Body of pancreas (tissue), 4 donors: ENCODE measurements at regions not wholly inside any gene's neighbourhood (a gene's known extent, or its start where the extent isn't known, plus 50 kb on each side); places are given as distances from the start of the nearest gene placed in this dataset.

Source experiments
- ATAC-seq: fragments of 150-250 bp; one replicate; pipeline ENCODE4 v1.9.1; 2016
- DNase-seq, 4 donors: peaks; one replicate each; pipeline ENCODE4 v3.0.0-alpha.2; 2019
- H3K27ac ChIP-seq, 4 donors: fragments of 200-600 bp; sonication (generic); 1 replicate in 3 of 4; 2 replicates in 1 of 4; pipeline versions ENCODE4 v1.5.1 to v1.6.1; 2016 to 2019; ENCODE audit warnings: mild to moderate bottlenecking in 1 of 4, mixed read lengths in 1 of 4, moderate library complexity in 1 of 4
- H3K27me3 ChIP-seq, 2 donors: fragments of 200-600 bp; sonication (generic); one replicate each; pipeline ENCODE4 v1.6.0; 2016; ENCODE audit warnings: mild to moderate bottlenecking in 1 of 2
- H3K36me3 ChIP-seq, 2 donors: fragments of 200-600 bp; sonication (generic); replicated peaks in 1 of 2; 2 replicates each; pipeline ENCODE4 v1.5.1; 2016; ENCODE audit warnings: low read depth in 2 of 2; ENCODE audit not compliant: insufficient read depth in 1 of 2
- H3K4me1 ChIP-seq: fragments of 200-600 bp; sonication (generic); one replicate; pipeline ENCODE4 v1.6.0; 2016
- H3K4me3 ChIP-seq, 2 donors: fragments of 200-600 bp; sonication (generic); 1 replicate in 1 of 2; 2 replicates in 1 of 2; pipeline ENCODE4 v1.5.1; 2016 to 2019
- H3K9me3 ChIP-seq, 3 donors: fragments of 200-600 bp; sonication (generic); 1 replicate in 2 of 3; 2 replicates in 1 of 3; pipeline ENCODE4 v1.5.1; 2016
- POLR2A ChIP-seq, 3 donors: fragments of 450-650 bp; IDR thresholded peaks; one replicate each; pipeline ENCODE4 v1.6.1; 2016; ENCODE audit warnings: antibody characterized with exemption in 3 of 3, mild to moderate bottlenecking in 2 of 3
- WGBS, 2 donors: methylation state at CpG; one replicate each; pipeline ENCODE4 v1.1.5; 2017; 5-methylcytosine and 5-hydroxymethylcytosine counted together
- intact Hi-C: fragments of 100-400 bp; cut with DNase I; formaldehyde crosslinking; loops from one replicate; pipeline ENCODE4 v1.15.1; 2023
- TF ChIP-seq, protein P1 (sequence below), 7 experiments: fragments of 450-650 bp in 4 of 7; fragments of 200-600 bp in 3 of 7; sonication (generic) in 3 of 7; IDR thresholded peaks; one replicate each; pipeline ENCODE4 v1.5.1; 2016 to 2019; ENCODE audit warnings: antibody characterized with exemption in 7 of 7

DNA sequence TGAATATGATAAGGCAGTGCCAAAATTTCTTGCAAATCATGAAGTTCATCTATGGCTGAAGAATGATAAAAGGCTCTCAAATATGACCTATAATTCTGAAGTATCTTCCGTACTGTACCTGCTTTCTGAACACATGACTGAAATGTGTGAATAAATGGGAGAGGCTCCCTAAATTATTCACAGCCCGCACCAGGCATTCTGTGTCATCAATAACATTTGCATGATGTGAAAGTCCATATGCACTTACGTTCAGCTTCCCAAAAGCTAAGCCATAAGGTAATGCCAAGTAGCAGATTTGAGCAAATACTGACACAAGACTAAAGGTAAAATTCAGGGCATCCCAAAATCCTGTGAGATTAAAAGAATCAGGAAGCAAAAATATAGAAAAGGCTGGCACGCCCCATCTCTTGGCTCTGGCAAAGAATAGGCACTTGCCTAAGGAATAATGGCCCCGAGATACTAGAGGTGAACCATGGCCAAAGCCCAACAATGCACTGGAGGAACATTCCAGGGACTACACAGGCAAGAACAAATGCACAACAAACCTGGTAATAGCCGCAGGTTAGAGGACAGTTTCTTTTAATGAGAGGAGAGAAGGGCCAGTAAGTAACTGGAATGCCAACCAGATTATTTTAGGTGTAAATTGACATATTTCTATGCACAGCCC lies 280.5 kb downstream of the IPMK start:
- Histone ChIP-seq H3K27ac (no peak overlapping the region), H3K4me3 (no peak overlapping the region), H3K36me3 (no peaks in the 10 kb centered on the region), H3K4me1 (no peaks in the 10 kb centered on the region), H3K27me3 (no peaks in the 10 kb centered on the region), H3K9me3 (no peaks in the 10 kb centered on the region)
- TF ChIP-seq POLR2A (IDR thresholded peaks at IDR 0.05): no peak
- TF ChIP-seq, protein P1, sequence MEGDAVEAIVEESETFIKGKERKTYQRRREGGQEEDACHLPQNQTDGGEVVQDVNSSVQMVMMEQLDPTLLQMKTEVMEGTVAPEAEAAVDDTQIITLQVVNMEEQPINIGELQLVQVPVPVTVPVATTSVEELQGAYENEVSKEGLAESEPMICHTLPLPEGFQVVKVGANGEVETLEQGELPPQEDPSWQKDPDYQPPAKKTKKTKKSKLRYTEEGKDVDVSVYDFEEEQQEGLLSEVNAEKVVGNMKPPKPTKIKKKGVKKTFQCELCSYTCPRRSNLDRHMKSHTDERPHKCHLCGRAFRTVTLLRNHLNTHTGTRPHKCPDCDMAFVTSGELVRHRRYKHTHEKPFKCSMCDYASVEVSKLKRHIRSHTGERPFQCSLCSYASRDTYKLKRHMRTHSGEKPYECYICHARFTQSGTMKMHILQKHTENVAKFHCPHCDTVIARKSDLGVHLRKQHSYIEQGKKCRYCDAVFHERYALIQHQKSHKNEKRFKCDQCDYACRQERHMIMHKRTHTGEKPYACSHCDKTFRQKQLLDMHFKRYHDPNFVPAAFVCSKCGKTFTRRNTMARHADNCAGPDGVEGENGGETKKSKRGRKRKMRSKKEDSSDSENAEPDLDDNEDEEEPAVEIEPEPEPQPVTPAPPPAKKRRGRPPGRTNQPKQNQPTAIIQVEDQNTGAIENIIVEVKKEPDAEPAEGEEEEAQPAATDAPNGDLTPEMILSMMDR (IDR thresholded peaks at IDR 0.05): no peak
- WGBS, 2 donors: 55 to 60% methylated on average over 6 of the region's 6 CpGs
- ATAC-seq (no peak), DNase-seq (no peak)
- intact Hi-C loops: no loop called here

DNA sequence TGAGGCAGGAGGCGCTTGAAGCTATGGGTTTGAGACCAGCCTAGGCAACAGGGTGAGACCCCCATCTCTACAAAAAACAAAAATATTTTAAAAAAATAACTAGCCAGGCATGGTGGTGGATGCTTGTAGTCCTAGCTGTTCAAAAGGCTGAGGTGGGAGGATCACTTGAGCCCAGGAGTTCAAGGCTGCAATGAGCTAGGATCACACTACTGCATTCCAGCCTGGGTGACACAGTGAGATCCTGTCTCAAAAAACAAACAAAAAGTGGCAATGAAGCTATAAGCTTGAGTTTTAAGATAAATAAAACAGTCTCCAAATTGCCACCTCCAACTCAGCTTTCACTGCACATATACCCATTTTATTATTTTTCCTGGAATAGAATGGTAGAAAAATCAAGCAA lies 281.3 kb downstream of the IPMK start:
- DNase-seq: no peak
- Histone ChIP-seq H3K9me3 (no peaks in the 10 kb centered on the region), H3K27me3 (no peaks in the 10 kb centered on the region), H3K4me1 (no peaks in the 10 kb centered on the region), H3K36me3 (no peaks in the 10 kb centered on the region), H3K4me3 (no peak overlapping the region), H3K27ac (no peak overlapping the region)
- WGBS, 2 donors: 87 to 94% methylated on average over 1 of the region's 1 CpG
- TF ChIP-seq, protein P1 (IDR thresholded peaks at IDR 0.05): no peak
- no peak for TF ChIP-seq POLR2A (IDR thresholded peaks at IDR 0.05)
- no peak for ATAC-seq
- intact Hi-C loops: no loop called here

DNA sequence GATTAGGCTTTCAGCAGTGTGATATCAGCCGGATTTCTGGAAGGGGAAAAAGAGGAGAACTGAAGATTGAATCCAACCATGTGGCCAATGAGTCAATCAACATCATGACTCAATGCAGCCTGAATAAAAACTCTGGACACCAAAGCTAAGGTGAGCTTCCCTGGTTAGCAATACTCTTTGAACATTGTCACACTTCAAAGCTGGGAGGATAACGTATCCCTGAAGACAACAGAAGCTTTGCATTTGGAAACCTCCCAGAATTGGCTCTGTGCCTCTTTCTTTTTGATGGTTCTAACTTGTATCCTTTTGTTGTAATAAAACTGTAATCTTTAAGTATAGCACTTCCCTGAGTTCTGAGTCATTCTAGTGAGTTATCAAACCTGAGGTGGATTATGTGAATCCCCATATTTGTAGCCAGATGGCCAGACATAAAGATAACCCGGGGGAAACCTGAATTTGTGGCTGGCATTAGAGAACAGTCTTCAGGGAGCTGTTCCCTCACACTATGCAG lies 284.4 kb downstream of the IPMK start:
- ATAC-seq (no peak), DNase-seq (no peak)
- no peak for TF ChIP-seq POLR2A (IDR thresholded peaks at IDR 0.05)
- TF ChIP-seq, protein P1 (IDR thresholded peaks at IDR 0.05): no peak
- intact Hi-C loops: no loop called here
- Histone ChIP-seq H3K9me3 (no peaks in the 10 kb centered on the region), H3K36me3 (no peaks in the 10 kb centered on the region), H3K4me1 (no peaks in the 10 kb centered on the region), H3K27ac (no peak overlapping the region), H3K4me3 (no peak overlapping the region), H3K27me3 (no peaks in the 10 kb centered on the region)
- WGBS, 2 donors: 35 to 40% methylated on average over 3 of the region's 3 CpGs

DNA sequence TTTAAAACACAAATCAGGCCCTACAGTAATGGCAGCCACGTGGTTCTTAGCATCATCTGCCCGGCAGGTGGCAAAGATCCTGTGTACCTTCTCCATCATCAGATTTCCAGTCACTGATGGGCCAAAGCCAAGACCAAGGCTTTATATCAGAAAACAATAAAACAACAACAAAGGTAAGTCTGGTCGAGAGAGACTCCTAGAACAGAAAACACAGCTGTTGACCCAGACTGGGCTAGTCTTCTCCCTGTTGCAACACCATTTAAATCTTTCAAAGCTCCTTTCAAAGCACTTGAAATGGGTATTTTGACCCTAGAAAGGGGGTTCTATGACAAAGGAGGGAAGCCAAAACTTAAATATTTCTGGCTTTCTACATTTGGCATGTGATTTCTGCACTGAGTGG lies 285.6 kb downstream of the IPMK start:
- intact Hi-C loops: no loop called here
- Histone ChIP-seq H3K4me1 (no peaks in the 10 kb centered on the region), H3K36me3 (no peaks in the 10 kb centered on the region), H3K9me3 (no peaks in the 10 kb centered on the region), H3K4me3 (no peak overlapping the region), H3K27ac (no peak overlapping the region), H3K27me3 (no peaks in the 10 kb centered on the region)
- TF ChIP-seq, protein P1 (IDR thresholded peaks at IDR 0.05): no peak
- no peak for TF ChIP-seq POLR2A (IDR thresholded peaks at IDR 0.05)
- DNase-seq (no peak), ATAC-seq (no peak)
- 45 to 53% methylated on average over 3 of the region's 3 CpGs for WGBS, 2 donors

DNA sequence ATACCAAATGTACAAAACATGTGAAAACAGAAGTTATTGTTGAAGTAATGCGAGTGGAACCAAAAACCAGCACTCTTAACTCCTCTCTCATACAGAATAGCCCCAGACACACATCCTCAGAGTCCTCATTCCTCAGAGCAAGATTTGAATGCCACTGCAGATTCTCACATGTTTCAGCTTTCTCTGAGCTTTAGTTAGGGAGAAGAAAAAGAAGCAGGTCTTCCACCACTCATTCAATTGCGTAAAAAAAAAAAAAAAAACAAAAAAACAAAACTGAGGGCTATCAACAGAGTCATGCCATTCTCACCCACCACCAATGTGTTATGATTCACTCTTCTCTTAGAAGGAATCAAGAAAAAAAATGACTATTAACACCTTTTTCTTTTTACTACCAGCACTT lies 287.7 kb downstream of the IPMK start:
- intact Hi-C loops: no loop called here
- no peaks in the 10 kb centered on the region for H3K36me3 ChIP-seq
- H3K4me3 ChIP-seq: no peak overlapping the region
- TF ChIP-seq, protein P1 (IDR thresholded peaks at IDR 0.05): no peak
- no peak for TF ChIP-seq POLR2A (IDR thresholded peaks at IDR 0.05)
- DNase-seq: no peak
- no peaks in the 10 kb centered on the region for H3K4me1 ChIP-seq
- no peaks in the 10 kb centered on the region for H3K27me3 ChIP-seq
- no peak for ATAC-seq
- H3K9me3 ChIP-seq: no peaks in the 10 kb centered on the region
- H3K27ac ChIP-seq: no peak overlapping the region
- WGBS, 2 donors: 79 to 81% methylated on average over 2 of the region's 2 CpGs
